GM19023 (cell line): ENCODE measurements at regions not wholly inside any gene's neighbourhood (a gene's known extent, or its start where the extent isn't known, plus 50 kb on each side); places are given as distances from the start of the nearest gene placed in this dataset.
"Not testable (repeated sequence)": the region's sequence is repeated elsewhere in the genome, so short reads cannot be mapped to it uniquely, and the experiment has no call there.

ENCODE experiments used
- ATAC-seq: cut with Tn5 transposase; IDR thresholded peaks from one replicate; pipeline ENCODE4 v1.9.1; 2021; ENCODE audit warnings: mild to moderate bottlenecking, moderate library complexity; ENCODE audit not compliant: unreplicated experiment

DNA sequence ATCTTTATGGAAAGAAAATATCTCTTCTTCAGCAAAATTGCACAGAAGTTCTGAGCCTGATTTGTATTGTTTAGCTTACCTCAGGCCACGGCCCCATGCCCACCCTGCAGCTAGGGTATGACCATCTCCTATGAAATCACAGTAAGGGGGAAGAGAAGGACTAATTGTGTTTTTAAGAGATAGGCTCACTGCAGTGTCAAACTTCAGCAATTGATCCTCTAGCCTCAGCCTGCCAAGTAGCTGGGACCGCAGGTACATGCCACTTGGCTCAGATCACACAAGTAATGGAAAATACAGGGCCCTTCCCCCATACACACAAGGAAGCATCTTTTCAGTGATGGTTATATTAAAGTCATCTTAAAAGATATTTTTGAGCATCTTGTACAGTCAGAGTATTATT lies 60.0 kb downstream of the DMAC1 start:
- ATAC-seq, result no peak

GRCh38 chr9:7735311-7735710 lies 64.3 kb downstream of the DMAC1 start:
- ATAC-seq, result no peak

GRCh38 chr9:7730164-7730445 lies 69.5 kb downstream of the DMAC1 start:
- ATAC-seq, result no peak

DNA sequence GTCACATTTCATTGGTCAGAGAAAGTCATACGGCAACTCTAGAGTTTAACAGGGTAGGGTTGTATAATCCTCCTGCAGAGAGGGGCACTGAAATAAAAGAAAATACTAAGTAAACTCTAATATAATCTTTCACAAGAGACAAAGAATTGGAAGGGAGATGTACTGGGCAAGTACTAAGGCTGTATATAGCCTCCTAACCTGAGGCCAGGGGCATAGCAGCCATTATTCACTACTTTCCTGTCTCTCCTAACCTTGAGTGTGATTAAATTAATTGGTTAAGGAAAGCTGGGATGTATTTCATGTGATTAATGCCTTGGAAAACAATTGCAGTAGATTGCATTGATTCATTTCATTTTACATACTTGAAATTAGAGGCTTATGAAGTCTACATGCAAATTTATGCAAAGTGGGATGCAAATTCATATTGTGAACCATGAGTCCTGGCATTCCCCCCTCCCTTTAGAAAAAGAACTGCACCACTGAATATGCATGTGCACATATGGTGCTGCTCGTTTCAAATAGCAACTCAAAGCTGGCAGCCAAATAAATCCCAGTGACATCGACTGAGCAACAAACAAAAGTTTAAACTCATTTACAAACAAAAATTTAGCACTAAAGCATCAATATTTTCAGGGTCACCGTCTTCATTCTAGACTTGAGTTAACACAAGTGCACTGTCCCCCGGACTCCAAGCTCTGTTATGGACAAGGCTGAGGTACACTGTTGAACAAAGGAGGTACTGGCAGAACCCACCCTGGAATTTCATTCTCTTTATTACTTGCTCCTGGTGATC lies 70.0 kb downstream of the DMAC1 start:
- no peak for ATAC-seq

GRCh38 chr9:7721291-7721690 lies 78.3 kb downstream of the DMAC1 start:
- ATAC-seq, result no peak

DNA sequence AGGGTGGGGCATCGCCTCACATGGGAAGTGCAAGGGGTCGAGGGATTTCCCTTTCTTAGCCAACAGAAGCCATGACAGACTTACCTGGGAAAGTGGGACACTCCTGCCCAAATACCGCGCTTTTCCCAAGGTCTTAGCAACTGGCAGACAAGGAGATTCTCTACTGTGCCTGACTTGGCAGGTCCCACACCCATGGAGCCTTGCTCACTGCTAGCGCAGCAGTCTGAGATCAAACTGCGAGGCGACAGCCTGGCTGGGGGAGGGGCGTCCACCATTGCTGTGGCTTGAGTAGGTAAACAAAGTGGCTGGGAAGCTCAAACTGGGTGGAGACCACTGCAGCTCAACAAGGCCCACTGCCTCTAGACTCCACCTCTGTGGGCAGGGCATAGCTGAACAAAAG lies 86.5 kb downstream of the DMAC1 start:
- ATAC-seq, result not testable (repeated sequence)

DNA sequence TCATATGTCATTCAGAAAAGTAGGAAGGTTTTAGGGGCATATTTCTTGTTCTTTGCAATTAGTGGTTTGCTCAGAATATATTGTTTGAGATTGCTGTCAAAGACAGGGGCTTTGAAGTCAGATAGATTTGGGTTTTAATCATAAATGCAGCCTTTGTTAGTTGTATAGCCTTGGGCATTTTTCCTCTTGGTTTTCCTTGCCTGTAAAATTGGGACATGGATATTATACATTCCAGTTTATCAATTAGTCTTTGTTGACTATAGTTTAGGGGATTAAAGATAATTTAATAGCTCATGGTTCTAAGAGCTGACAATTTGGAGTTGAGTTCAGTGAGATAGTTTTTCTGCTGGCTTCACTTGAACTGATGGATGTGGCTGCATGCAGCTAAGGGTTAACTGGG lies 88.9 kb downstream of the DMAC1 start:
- no peak for ATAC-seq

DNA sequence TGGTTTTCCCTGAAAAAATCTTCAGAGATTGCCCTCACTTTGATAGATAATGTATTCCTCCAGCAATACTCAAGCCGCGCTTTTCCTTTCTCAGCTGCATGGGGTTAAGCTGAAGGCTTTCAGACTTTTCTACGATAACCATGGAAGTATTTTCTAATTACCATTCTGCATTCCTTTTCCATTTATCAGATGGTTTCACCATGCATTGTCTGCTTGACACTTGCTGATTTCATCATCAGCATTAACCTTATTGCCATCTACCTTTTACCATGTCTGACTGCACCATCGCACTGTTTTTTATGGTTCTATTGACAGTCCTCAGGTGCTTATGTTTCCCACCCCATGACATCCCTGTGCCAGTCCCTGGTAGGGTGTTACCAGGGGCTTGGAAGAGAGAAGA lies 91.6 kb downstream of the DMAC1 start:
- ATAC-seq, result no peak

GRCh38 chr9:7704543-7704942 lies 95.0 kb downstream of the DMAC1 start:
- ATAC-seq, result no peak

DNA sequence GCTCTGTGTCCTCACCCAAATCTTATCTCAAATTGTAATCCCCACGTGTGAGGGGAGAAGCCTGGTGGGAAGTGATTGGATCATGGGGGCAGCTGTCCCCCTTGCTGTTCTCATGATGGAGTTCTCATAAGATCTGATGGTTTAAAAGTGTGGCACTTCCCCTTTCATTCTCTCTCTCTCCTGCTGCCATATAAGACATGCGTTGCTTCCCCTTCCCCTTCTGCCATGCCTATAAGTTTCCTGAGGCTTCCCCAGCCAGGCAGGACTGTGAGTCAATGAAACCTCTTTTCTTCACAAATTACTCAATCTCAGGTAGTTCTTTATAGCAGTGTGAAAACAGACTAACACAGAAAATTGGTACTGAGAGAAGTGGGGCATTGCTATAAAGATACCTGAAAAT lies 107.7 kb downstream of the DMAC1 start:
- ATAC-seq, result no peak

DNA sequence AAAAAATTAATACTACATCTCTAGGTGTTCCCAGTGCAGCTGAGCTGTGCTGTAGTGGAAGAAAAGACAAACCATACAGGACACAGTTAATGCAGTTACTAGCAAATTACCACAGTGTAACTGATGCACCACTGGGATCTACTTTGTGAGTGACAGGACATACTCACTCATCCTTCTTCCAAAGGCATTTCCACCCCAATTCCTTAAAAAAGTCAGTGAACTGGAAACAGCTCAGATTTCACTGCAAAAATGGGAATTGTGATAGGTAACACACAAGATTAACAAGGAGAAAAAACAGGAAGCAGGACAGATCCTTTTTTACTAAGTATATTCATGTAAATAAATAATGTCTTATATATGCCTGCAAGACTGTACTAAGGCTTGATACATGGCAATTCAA lies 109.6 kb downstream of the DMAC1 start:
- no peak for ATAC-seq

DNA sequence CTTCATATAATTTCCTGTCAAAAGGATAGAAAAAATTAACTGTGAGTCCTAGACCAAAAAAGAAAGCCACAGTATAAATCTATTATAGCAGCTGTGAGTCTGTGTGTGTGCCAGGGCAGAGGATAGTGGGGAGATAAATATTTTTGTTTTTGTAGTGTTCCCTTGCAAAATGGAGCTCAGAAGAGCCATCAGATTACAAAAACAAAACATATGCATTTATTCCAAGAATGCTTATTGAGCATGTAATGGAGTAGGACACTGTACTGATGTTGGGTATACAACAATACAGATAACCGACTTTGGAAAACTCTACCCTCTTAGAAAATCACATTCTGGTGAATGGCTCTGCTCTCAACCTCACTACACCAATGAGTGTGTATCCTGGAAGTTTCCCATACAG lies 111.0 kb downstream of the DMAC1 start:
- ATAC-seq, result no peak

- no peak for ATAC-seq
Measured at GRCh38 chr9:7676609-7677156, 122.9 kb downstream of the DMAC1 start.

DNA sequence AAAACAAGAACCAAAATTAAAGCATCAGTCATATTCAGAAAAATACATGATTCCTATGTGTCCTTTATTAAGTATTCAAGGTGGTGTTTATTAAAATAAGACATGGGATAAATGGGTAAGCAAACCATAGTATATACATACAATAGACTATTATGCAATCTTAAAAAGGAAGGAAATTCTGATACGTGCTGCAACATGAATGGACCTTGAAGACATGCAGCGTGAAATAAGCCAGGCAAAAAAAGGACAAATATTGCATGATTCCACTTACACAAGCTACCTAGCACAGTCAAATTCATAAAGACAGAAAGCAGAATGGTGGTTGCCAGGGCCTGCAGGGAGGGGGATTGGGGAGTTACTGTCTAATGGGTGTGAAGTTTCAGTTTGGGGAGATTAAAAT lies 127.7 kb downstream of the DMAC1 start:
- ATAC-seq, result no peak

DNA sequence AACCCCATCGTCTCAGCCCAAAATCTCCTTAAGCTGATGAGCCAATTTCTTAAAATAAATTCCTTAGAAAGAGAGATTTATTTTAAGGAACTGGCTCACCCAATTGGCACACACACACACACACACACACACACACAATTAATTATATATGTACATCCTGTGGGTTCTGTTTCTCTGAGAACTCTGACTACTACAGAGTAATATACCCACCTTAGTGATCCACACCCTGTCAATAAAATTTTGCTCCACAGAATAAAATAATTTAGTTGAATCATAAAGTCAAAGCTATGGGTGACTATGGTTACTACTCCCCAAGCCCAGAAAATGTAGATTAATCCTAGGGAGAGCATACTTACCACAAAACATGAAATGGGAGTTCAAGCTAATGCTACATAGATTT lies 131.0 kb downstream of the DMAC1 start:
- no peak for ATAC-seq

DNA sequence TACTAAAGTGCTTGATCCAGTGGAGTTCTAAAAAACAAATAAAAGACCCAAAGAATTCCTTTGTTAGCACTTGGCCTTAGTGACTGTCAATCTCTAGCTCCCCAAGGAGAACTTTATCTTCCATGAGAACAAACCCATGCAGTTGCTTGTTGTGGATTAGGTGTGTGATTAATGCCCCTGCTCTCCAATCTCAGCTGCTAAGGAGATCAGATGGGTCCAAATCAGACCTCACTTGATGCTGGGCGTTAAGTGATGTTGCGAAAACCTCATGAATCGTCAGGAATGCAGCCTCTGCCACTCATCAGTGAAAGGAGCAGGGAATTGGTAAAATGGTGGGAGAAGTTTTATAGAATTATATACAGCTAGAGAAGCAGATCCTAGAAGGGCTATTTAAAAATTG lies 133.7 kb downstream of the DMAC1 start:
- ATAC-seq, result no peak

DNA sequence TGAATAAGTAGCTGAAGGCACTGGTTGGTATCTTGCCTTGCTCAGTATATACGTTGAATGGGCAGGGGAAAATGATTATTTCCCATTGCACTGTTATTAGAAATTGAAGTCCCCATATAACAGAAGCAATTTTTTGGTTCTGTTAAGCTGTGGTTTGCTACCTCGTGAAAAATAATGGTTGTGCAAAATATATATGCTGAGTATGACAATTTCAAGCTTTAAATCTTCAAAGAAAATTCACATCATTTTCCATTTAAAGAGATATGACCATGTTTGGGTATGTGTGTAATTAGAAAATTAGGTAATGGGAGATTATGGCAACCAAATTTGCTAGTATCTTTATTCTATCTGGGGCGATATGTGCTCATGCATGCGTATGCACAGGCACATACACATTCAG lies 139.8 kb downstream of the DMAC1 start:
- no peak for ATAC-seq

GRCh38 chr9:7656636-7657035 lies 142.9 kb downstream of the DMAC1 start:
- no peak for ATAC-seq

GRCh38 chr9:7653262-7653661 lies 146.3 kb downstream of the DMAC1 start:
- no peak for ATAC-seq

- ATAC-seq, result no peak
Measured at GRCh38 chr9:7640231-7640630, 159.3 kb downstream of the DMAC1 start.

- ATAC-seq, result no peak
Measured at GRCh38 chr9:7639471-7639870, 160.1 kb downstream of the DMAC1 start.

DNA sequence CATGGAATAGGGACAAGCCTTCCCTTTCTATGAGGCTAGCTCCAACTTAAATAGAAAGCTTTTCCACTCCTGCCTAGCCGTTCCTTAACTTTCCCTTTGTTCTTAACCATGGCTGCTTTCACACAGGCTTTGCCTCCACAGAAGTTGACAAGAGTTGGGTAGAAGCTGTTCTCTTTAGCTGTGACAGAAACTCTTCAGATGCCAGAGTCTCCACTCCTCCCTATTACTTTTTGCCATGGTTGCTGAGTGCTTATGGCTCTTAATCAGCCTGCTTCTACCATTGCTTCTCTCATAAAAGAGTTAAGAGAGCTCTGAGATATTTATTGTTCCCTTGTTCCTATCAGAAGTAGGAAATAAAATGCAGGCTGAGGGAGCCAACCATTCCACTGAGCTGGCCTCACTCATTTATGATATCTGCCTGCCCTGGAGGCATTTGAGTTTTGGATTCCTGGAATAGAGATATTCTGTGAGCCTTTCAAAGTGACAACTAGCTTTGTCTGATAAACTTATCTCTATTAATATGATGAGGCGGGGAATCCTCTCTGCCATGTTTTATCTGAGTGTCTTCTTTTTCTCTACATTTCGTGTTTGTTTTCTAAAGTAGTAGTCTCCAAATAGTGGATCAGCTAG lies 162.6 kb downstream of the DMAC1 start:
- no peak for ATAC-seq

GRCh38 chr9:7636309-7636708 lies 163.3 kb downstream of the DMAC1 start:
- no peak for ATAC-seq
